ENCODE measurements at regions not wholly inside any gene's neighbourhood (a gene's known extent, or its start where the extent isn't known, plus 50 kb on each side); places are given as distances from the start of the nearest gene placed in this dataset.

- intact Hi-C loops (cut with DNase I) = no loop called here
- DNase-seq = no peak
Measured at GRCh38 chr3:76370749-76371520, 585.6 kb upstream of the ZNF717 start.

GRCh38 chr3:76372497-76372896 is 587.1 kb upstream of the ZNF717 start:
- no peak for DNase-seq
- intact Hi-C loops (cut with DNase I) = no loop called here

- DNase-seq = no peak
- intact Hi-C loops (cut with DNase I) = no loop called here
Measured at GRCh38 chr3:76377074-76377473, 591.7 kb upstream of the ZNF717 start.

- no peak for DNase-seq
- intact Hi-C loops (cut with DNase I) = no loop called here
Measured at GRCh38 chr3:76378789-76379188, 593.4 kb upstream of the ZNF717 start.

GRCh38 chr3:76383781-76384180 is 598.4 kb upstream of the ZNF717 start:
- intact Hi-C loops (cut with DNase I) = no loop called here
- peak in 23 of 42 donors; percentile 12 to 66 (median 30) for DNase-seq

- intact Hi-C loops (cut with DNase I) = no loop called here
Measured at GRCh38 chr3:76387000-76387399, 601.7 kb upstream of the ZNF717 start.

GRCh38 chr3:76400141-76400540 is 614.8 kb upstream of the ZNF717 start:
- peak in 3 of 42 donors; percentile 9 to 36 (median 28) for DNase-seq
- intact Hi-C loops (cut with DNase I) = no loop called here

More at GRCh38 chr3:76387000-76387399, 601.7 kb upstream of the ZNF717 start:
- no peak for DNase-seq

- intact Hi-C loops (cut with DNase I) = no loop called here
- DNase-seq = no peak
Measured at GRCh38 chr3:76402926-76403325, 617.6 kb upstream of the ZNF717 start.

- intact Hi-C loops (cut with DNase I) = no loop called here
- DNase-seq = no peak
Measured at GRCh38 chr3:76403556-76403955, 618.2 kb upstream of the ZNF717 start.

GRCh38 chr3:76405196-76405595 is 619.8 kb upstream of the ZNF717 start:
- DNase-seq = no peak
- intact Hi-C loops (cut with DNase I) = no loop called here

- DNase-seq = no peak
- intact Hi-C loops (cut with DNase I) = no loop called here
Measured at GRCh38 chr3:76410762-76411281, 625.5 kb upstream of the ZNF717 start.

- no peak for DNase-seq
- intact Hi-C loops (cut with DNase I) = no loop called here
Measured at GRCh38 chr3:76415384-76415783, 624.5 kb upstream of the ROBO2 start.

- no peak for DNase-seq
- intact Hi-C loops (cut with DNase I) = no loop called here
Measured at GRCh38 chr3:76429581-76430177, 610.2 kb upstream of the ROBO2 start.

- intact Hi-C loops (cut with DNase I) = no loop called here
- no peak for DNase-seq
Measured at GRCh38 chr3:76432396-76432795, 607.5 kb upstream of the ROBO2 start.

GRCh38 chr3:76436894-76437293 is 603.0 kb upstream of the ROBO2 start:
- DNase-seq = no peak
- intact Hi-C loops (cut with DNase I) = no loop called here

- no peak for DNase-seq
- intact Hi-C loops (cut with DNase I) = no loop called here
Measured at GRCh38 chr3:76438971-76439370, 600.9 kb upstream of the ROBO2 start.

- intact Hi-C loops (cut with DNase I) = no loop called here
- no peak for DNase-seq
Measured at GRCh38 chr3:76442374-76442915, 597.5 kb upstream of the ROBO2 start.

GRCh38 chr3:76456322-76456721 is 583.6 kb upstream of the ROBO2 start:
- intact Hi-C loops (cut with DNase I) = no loop called here
- DNase-seq = no peak

- DNase-seq = no peak
- intact Hi-C loops (cut with DNase I) = no loop called here
Measured at GRCh38 chr3:76463501-76463900, 576.4 kb upstream of the ROBO2 start.

- intact Hi-C loops (cut with DNase I) = no loop called here
- DNase-seq = no peak
Measured at GRCh38 chr3:76470285-76470684, 569.6 kb upstream of the ROBO2 start.

All from head of caudate nucleus (tissue), 42 donors.